OCI-LY3 (cell line): ENCODE measurements at regions not wholly inside any gene's neighbourhood (a gene's known extent, or its start where the extent isn't known, plus 50 kb on each side); places are given as distances from the start of the nearest gene placed in this dataset.

Experiments used
- EZH2phosphoT487 ChIP-seq: fragments of 200-600 bp; shearing (Covaris generic); IDR thresholded peaks from 2 replicates; pipeline ENCODE4 v1.6.1; 2018; ENCODE audit warnings: antibody characterized with exemption, mixed run types, low read depth
- TF ChIP-seq, protein P1 (sequence below): fragments of 200-600, 300-600 bp; sonication (generic); IDR thresholded peaks from 2 replicates; pipeline ENCODE4 v1.5.1; 2014; ENCODE audit warnings: antibody characterized with exemption, low read length, low read depth

- TF ChIP-seq, protein P1, sequence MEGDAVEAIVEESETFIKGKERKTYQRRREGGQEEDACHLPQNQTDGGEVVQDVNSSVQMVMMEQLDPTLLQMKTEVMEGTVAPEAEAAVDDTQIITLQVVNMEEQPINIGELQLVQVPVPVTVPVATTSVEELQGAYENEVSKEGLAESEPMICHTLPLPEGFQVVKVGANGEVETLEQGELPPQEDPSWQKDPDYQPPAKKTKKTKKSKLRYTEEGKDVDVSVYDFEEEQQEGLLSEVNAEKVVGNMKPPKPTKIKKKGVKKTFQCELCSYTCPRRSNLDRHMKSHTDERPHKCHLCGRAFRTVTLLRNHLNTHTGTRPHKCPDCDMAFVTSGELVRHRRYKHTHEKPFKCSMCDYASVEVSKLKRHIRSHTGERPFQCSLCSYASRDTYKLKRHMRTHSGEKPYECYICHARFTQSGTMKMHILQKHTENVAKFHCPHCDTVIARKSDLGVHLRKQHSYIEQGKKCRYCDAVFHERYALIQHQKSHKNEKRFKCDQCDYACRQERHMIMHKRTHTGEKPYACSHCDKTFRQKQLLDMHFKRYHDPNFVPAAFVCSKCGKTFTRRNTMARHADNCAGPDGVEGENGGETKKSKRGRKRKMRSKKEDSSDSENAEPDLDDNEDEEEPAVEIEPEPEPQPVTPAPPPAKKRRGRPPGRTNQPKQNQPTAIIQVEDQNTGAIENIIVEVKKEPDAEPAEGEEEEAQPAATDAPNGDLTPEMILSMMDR = no peak
- no peak for TF ChIP-seq EZH2phosphoT487
Measured at GRCh38 chr22:47394504-47395440, 632.3 kb downstream of the TBC1D22A start.
